ENCODE measurements at regions not wholly inside any gene's neighbourhood (a gene's known extent, or its start where the extent isn't known, plus 50 kb on each side); places are given as distances from the start of the nearest gene placed in this dataset.
"Not testable (repeated sequence)": the region's sequence is repeated elsewhere in the genome, so short reads cannot be mapped to it uniquely, and the experiment has no call there.

DNA sequence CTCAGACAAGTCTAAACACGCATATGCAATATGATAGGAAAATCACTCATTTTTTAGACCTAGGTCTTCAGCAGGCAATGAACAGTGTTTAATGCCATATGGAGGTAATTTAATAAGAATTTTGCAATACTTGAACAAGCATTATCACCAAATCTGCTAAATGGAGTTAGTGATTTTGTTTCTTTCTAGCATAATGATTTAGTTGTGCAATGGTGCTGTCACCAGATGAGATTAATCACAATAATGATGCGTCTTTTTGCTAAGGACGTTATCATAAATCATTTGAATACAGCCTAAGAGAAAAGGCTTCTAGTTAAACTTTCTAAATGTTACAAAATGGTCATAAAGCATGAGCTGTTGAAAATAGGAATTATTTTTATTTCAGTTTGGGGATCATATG is 170.0 kb upstream of the SLC16A7 start (continued):
- TF ChIP-seq, protein P1, sequence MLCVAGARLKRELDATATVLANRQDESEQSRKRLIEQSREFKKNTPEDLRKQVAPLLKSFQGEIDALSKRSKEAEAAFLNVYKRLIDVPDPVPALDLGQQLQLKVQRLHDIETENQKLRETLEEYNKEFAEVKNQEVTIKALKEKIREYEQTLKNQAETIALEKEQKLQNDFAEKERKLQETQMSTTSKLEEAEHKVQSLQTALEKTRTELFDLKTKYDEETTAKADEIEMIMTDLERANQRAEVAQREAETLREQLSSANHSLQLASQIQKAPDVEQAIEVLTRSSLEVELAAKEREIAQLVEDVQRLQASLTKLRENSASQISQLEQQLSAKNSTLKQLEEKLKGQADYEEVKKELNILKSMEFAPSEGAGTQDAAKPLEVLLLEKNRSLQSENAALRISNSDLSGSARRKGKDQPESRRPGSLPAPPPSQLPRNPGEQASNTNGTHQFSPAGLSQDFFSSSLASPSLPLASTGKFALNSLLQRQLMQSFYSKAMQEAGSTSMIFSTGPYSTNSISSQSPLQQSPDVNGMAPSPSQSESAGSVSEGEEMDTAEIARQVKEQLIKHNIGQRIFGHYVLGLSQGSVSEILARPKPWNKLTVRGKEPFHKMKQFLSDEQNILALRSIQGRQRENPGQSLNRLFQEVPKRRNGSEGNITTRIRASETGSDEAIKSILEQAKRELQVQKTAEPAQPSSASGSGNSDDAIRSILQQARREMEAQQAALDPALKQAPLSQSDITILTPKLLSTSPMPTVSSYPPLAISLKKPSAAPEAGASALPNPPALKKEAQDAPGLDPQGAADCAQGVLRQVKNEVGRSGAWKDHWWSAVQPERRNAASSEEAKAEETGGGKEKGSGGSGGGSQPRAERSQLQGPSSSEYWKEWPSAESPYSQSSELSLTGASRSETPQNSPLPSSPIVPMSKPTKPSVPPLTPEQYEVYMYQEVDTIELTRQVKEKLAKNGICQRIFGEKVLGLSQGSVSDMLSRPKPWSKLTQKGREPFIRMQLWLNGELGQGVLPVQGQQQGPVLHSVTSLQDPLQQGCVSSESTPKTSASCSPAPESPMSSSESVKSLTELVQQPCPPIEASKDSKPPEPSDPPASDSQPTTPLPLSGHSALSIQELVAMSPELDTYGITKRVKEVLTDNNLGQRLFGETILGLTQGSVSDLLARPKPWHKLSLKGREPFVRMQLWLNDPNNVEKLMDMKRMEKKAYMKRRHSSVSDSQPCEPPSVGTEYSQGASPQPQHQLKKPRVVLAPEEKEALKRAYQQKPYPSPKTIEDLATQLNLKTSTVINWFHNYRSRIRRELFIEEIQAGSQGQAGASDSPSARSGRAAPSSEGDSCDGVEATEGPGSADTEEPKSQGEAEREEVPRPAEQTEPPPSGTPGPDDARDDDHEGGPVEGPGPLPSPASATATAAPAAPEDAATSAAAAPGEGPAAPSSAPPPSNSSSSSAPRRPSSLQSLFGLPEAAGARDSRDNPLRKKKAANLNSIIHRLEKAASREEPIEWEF (IDR thresholded peaks at IDR 0.05; ENCODE audit: insufficient replicate concordance, low read depth, low read length): no peak
- no peak for TF ChIP-seq NFYB (IDR thresholded peaks at IDR 0.05; ENCODE audit: insufficient read depth, low read depth, low read length)
- TF ChIP-seq ZNF622 (IDR thresholded peaks at IDR 0.05): no peak
- TF ChIP-seq NR2F1 (conservative IDR thresholded peaks at IDR 0.05): no peak
- no peak for TF ChIP-seq RUNX3 (IDR thresholded peaks at IDR 0.05; ENCODE audit: low read length)
- TF ChIP-seq, protein P2, sequence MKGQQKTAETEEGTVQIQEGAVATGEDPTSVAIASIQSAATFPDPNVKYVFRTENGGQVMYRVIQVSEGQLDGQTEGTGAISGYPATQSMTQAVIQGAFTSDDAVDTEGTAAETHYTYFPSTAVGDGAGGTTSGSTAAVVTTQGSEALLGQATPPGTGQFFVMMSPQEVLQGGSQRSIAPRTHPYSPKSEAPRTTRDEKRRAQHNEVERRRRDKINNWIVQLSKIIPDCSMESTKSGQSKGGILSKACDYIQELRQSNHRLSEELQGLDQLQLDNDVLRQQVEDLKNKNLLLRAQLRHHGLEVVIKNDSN (IDR thresholded peaks at IDR 0.05; ENCODE audit: borderline replicate concordance, extremely low read length, insufficient read depth, low read depth, low read length): no peak
- no peak for TF ChIP-seq PML (IDR thresholded peaks at IDR 0.05; ENCODE audit: low read length)
- TF ChIP-seq BHLHE40 (IDR thresholded peaks at IDR 0.05; ENCODE audit: borderline replicate concordance in 1 of 2, low read depth in 2 of 2, low read length in 1 of 2): no peak

DNA sequence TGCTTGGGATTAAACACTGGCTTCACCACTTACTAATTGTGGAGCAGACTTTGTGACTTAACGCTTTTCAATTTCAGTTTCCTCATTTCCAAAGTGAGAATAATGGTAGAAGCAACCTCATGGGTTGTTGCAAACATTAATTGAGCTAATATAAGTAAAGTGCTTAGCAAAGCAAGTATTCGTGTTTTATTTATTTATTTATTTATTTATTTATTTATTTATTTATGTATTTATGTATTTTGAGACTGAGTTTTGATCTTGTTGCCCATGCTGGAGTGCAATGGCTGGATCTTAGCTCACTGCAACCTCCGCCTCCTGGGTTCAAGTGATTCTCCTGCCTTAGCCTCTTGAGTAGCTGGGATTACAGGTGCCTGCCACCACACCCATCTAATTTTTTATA is 171.2 kb upstream of the SLC16A7 start:
- FAIRE-seq; H3K4me2 ChIP-seq (ENCODE audit: control insufficient read depth, insufficient read depth); H3K79me2 ChIP-seq (ENCODE audit: control insufficient read depth, insufficient read depth, low read length); H3K9ac ChIP-seq (ENCODE audit: control insufficient read depth, insufficient read depth, low read length); H3K4me1 ChIP-seq (ENCODE audit: control insufficient read depth, insufficient read depth, low read length); H2AFZ ChIP-seq (ENCODE audit: control insufficient read depth, low read depth, low read length); RAD21 ChIA-PET (ENCODE audit: unreplicated experiment); SMC1A ChIA-PET (ENCODE audit: uncharacterized antibody, unreplicated experiment); DNase-seq (ENCODE audit: low read depth, low spot score); intact Hi-C loops (cut with micrococcal nuclease; ENCODE audit: unreplicated experiment); BruUV-seq (replicated peaks); H3K36me3 ChIP-seq (ENCODE audit: control insufficient read depth in 2 of 2, insufficient read depth in 2 of 2, low read length in 1 of 2); H3K9me3 ChIP-seq (replicated peaks; ENCODE audit: control insufficient read depth, insufficient read depth, low read length); POLR2A ChIA-PET; H4K20me1 ChIP-seq (ENCODE audit: control insufficient read depth, insufficient read depth); H3K27me3 ChIP-seq (replicated peaks in 1 of 2; ENCODE audit: control insufficient read depth in 2 of 2, insufficient read depth in 2 of 2, low read length in 1 of 2); H3K4me3 ChIP-seq; in situ Hi-C loops (cut with MboI); ATAC-seq; H3K27ac ChIP-seq (ENCODE audit: control insufficient read depth, insufficient read depth): not testable (repeated sequence)
- CTCF ChIA-PET: interaction anchor here (0.7 kb wide), 1 partner anchor 20 kb away, joined by 3 read pairs; no protein-coding TSS in a partner anchor
- WGBS (ENCODE audit: insufficient coverage, insufficient replicate concordance, low lambda C conversion rate, missing lambda C conversion rate): 26% methylated on average over 3 of the region's 3 CpGs

Data from GM12878 (cell line).